Lower leg skin (tissue), 3 donors: ENCODE measurements at regions not wholly inside any gene's neighbourhood (a gene's known extent, or its start where the extent isn't known, plus 50 kb on each side); places are given as distances from the start of the nearest gene placed in this dataset.

Source experiments
- CTCF ChIP-seq, 3 donors: fragments of 450-650 bp; IDR thresholded peaks; one replicate each; pipeline ENCODE4 v1.5.1; 2016; ENCODE audit warnings: antibody characterized with exemption in 3 of 3, mild to moderate bottlenecking in 3 of 3, moderate library complexity in 2 of 3
- POLR2A ChIP-seq, 2 donors: fragments of 450-650 bp; IDR thresholded peaks; one replicate each; pipeline ENCODE4 v1.6.1; 2016 to 2017; ENCODE audit warnings: antibody characterized with exemption in 2 of 2, mild to moderate bottlenecking in 1 of 2, moderate library complexity in 1 of 2

GRCh38 chr6:150466196-150466595 lies 97.4 kb downstream of the IYD start:
- TF ChIP-seq CTCF (IDR thresholded peaks at IDR 0.05) (no peak), POLR2A (IDR thresholded peaks at IDR 0.05) (no peak)
